Parathyroid adenoma (tissue), 2 donors: ENCODE measurements at regions not wholly inside any gene's neighbourhood (a gene's known extent, or its start where the extent isn't known, plus 50 kb on each side); places are given as distances from the start of the nearest gene placed in this dataset.

Experiments
- H2AFZ ChIP-seq: fragments of 300-600 bp; sonication (generic); one replicate; pipeline ENCODE4 v1.7.0; 2017; ENCODE audit warnings: antibody characterized with exemption, mild to moderate bottlenecking
- H3K27ac ChIP-seq: fragments of 300-600 bp; sonication (generic); one replicate; pipeline ENCODE4 v1.7.0; 2017
- H3K27me3 ChIP-seq: fragments of 300-600 bp; sonication (generic); one replicate; pipeline ENCODE4 v1.7.0; 2017; ENCODE audit warnings: low read length; ENCODE audit not compliant: control insufficient read depth, insufficient read depth
- H3K36me3 ChIP-seq: fragments of 300-600 bp; sonication (generic); one replicate; pipeline ENCODE4 v1.7.0; 2017; ENCODE audit warnings: low read length; ENCODE audit not compliant: control insufficient read depth, insufficient read depth
- H3K4me1 ChIP-seq: fragments of 300-600 bp; sonication (generic); one replicate; pipeline ENCODE4 v1.7.0; 2017; ENCODE audit warnings: control low read depth
- H3K4me2 ChIP-seq: fragments of 300-600 bp; sonication (generic); one replicate; pipeline ENCODE4 v1.7.0; 2017; ENCODE audit warnings: low read length
- H3K4me3 ChIP-seq: fragments of 300-600 bp; sonication (generic); one replicate; pipeline ENCODE4 v1.7.0; 2017; ENCODE audit warnings: low read depth, low read length
- H3K79me2 ChIP-seq: fragments of 300-600 bp; sonication (generic); one replicate; pipeline ENCODE4 v1.7.0; 2017; ENCODE audit warnings: control low read depth
- H3K9ac ChIP-seq: fragments of 300-600 bp; sonication (generic); one replicate; pipeline ENCODE4 v1.7.0; 2017; ENCODE audit warnings: mild to moderate bottlenecking
- H3K9me3 ChIP-seq: fragments of 300-600 bp; sonication (generic); one replicate; pipeline ENCODE4 v1.7.0; 2017; ENCODE audit warnings: low read length; ENCODE audit not compliant: control insufficient read depth
- CTCF ChIP-seq: fragments of 300-600 bp; sonication (generic); IDR thresholded peaks from one replicate; pipeline ENCODE4 v1.7.0; 2017; ENCODE audit warnings: antibody characterized with exemption, mild to moderate bottlenecking
- donor health status: primary hyperparathyroidism.

GRCh38 chr1:25109531-25109951 lies 122.8 kb downstream of the SYF2 start:
- no peak overlapping the region for H3K9ac ChIP-seq
- H3K27ac ChIP-seq, result no peak overlapping the region
- H3K4me2 ChIP-seq, result no peak overlapping the region
- no peak for TF ChIP-seq CTCF
- no peaks in the 10 kb centered on the region for H3K4me1 ChIP-seq
- no peaks in the 10 kb centered on the region for H3K79me2 ChIP-seq
- H3K27me3 ChIP-seq, result peaks cover 4% of the 10 kb centered on the region
- no peaks in the 10 kb centered on the region for H3K9me3 ChIP-seq
- H3K4me3 ChIP-seq, result no peak overlapping the region
- no peaks in the 10 kb centered on the region for H3K36me3 ChIP-seq
- no peak overlapping the region for H2AFZ ChIP-seq

GRCh38 chr1:25107643-25108010 lies 124.7 kb downstream of the SYF2 start:
- Histone ChIP-seq H3K27me3 (peaks cover 4% of the 10 kb centered on the region), H3K79me2 (no peaks in the 10 kb centered on the region), H3K27ac (no peak overlapping the region), H3K36me3 (no peaks in the 10 kb centered on the region), H3K9ac (no peak overlapping the region), H3K9me3 (no peaks in the 10 kb centered on the region), H3K4me1 (no peaks in the 10 kb centered on the region), H3K4me2 (no peak overlapping the region), H3K4me3 (no peak overlapping the region), H2AFZ (no peak overlapping the region)
- TF ChIP-seq CTCF, result no peak

GRCh38 chr1:25106976-25107642 lies 125.2 kb downstream of the SYF2 start:
- no peaks in the 10 kb centered on the region for H3K79me2 ChIP-seq
- no peaks in the 10 kb centered on the region for H3K36me3 ChIP-seq
- TF ChIP-seq CTCF, result no peak
- no peak overlapping the region for H2AFZ ChIP-seq
- no peaks in the 10 kb centered on the region for H3K4me1 ChIP-seq
- H3K9me3 ChIP-seq, result no peaks in the 10 kb centered on the region
- H3K27me3 ChIP-seq, result peaks cover 4% of the 10 kb centered on the region
- H3K4me2 ChIP-seq, result no peak overlapping the region
- no peak overlapping the region for H3K4me3 ChIP-seq
- H3K9ac ChIP-seq, result no peak overlapping the region
- no peak overlapping the region for H3K27ac ChIP-seq

GRCh38 chr1:25106352-25106751 lies 126.0 kb downstream of the SYF2 start:
- H3K4me3 ChIP-seq, result no peak overlapping the region
- H3K4me1 ChIP-seq, result no peaks in the 10 kb centered on the region
- no peaks in the 10 kb centered on the region for H3K36me3 ChIP-seq
- no peak overlapping the region for H3K4me2 ChIP-seq
- H3K27me3 ChIP-seq, result peaks cover 4% of the 10 kb centered on the region
- no peak overlapping the region for H3K27ac ChIP-seq
- H3K79me2 ChIP-seq, result no peaks in the 10 kb centered on the region
- no peak overlapping the region for H2AFZ ChIP-seq
- no peaks in the 10 kb centered on the region for H3K9me3 ChIP-seq
- no peak for TF ChIP-seq CTCF
- H3K9ac ChIP-seq, result no peak overlapping the region

- H2AFZ ChIP-seq, result no peak overlapping the region
- H3K36me3 ChIP-seq, result no peaks in the 10 kb centered on the region
- H3K9ac ChIP-seq, result no peak overlapping the region
- H3K27ac ChIP-seq, result no peak overlapping the region
- TF ChIP-seq CTCF, result no peak
- no peak overlapping the region for H3K4me2 ChIP-seq
- H3K4me1 ChIP-seq, result no peaks in the 10 kb centered on the region
- H3K4me3 ChIP-seq, result no peak overlapping the region
- H3K9me3 ChIP-seq, result no peaks in the 10 kb centered on the region
- H3K79me2 ChIP-seq, result no peaks in the 10 kb centered on the region
- peaks cover 4% of the 10 kb centered on the region for H3K27me3 ChIP-seq
Measured at GRCh38 chr1:25105836-25106235, 126.5 kb downstream of the SYF2 start.
